HepG2 (cell line): ENCODE measurements at regions not wholly inside any gene's neighbourhood (a gene's known extent, or its start where the extent isn't known, plus 50 kb on each side); places are given as distances from the start of the nearest gene placed in this dataset.

Experiments
- ATAC-seq: fragments of 200-7000 bp; cut with Tn5 transposase; 3 replicates; pipeline ENCODE4 v1.9.1; 2020; ENCODE audit warnings: mild to moderate bottlenecking, moderate library complexity
- BruUV-seq: library from RNA; stranded (reverse); fragments of 400-500 nt; replicated peaks from 2 replicates; lab custom pipeline; 2021; lab: Mats Ljungman, UMichigan
- CTCF ChIA-PET: fragments of 300-600 bp; formaldehyde crosslinking; extraction: SDS; loops from one replicate; lab custom pipeline; 2021; ENCODE audit warnings: low total read pairs, inconsistent platforms, low intra/inter-chr PET ratio; lab: Yijun Ruan, JAX
- POLR2A ChIA-PET: fragments of 350-600 bp; sonication (Branson Sonifier 250); formaldehyde crosslinking; loops from one replicate; lab custom pipeline; 2020; ENCODE audit warnings: antibody characterized with exemption, inconsistent platforms; lab: Yijun Ruan, JAX
- DNase-seq: peaks from one replicate; pipeline ENCODE4 v3.0.0-alpha.2; 2015; ENCODE audit warnings: low spot score
- FAIRE-seq: peaks from 3 replicates; lab custom pipeline; 2011; peaks lifted over from hg19 to GRCh38; lab: Jason Lieb, UNC
- H2AFZ ChIP-seq: one replicate; pipeline ENCODE4 v1.6.1; 2011; ENCODE audit warnings: low read length, inconsistent platforms
- H3K27ac ChIP-seq: fragments of 300-600 bp; 3 replicates; pipeline ENCODE4 v1.8.0; 2011; ENCODE audit warnings: mixed run types, mild to moderate bottlenecking, mixed read lengths, low read length, inconsistent platforms; ENCODE audit not compliant: insufficient read depth; ENCODE audit errors: extremely low read length
- H3K27me3 ChIP-seq, 2 experiments: fragments of 200-600 bp in 1 of 2; 2 replicates in 1 of 2; 3 replicates in 1 of 2; pipeline versions ENCODE4 v1.6.0 to v1.8.0; 2011; ENCODE audit warnings: low read length in 2 of 2, mild to moderate bottlenecking in 2 of 2, moderate library complexity in 2 of 2, inconsistent platforms in 1 of 2; ENCODE audit not compliant: insufficient read depth in 2 of 2, control insufficient read depth in 1 of 2
- H3K36me3 ChIP-seq, 2 experiments: fragments of 200-600 bp in 1 of 2; replicated peaks in 1 of 2; 2 replicates in 1 of 2; 3 replicates in 1 of 2; pipeline versions ENCODE4 v1.5.1 to v1.8.0; 2011; ENCODE audit warnings: low read length in 2 of 2, inconsistent platforms in 1 of 2; ENCODE audit not compliant: insufficient read depth in 2 of 2, control insufficient read depth in 1 of 2
- H3K4me1 ChIP-seq: 2 replicates; pipeline ENCODE4 v1.5.1; 2012; ENCODE audit warnings: low read length, inconsistent platforms; ENCODE audit not compliant: insufficient read depth
- H3K4me2 ChIP-seq: 2 replicates; pipeline ENCODE4 v1.6.0; 2011; ENCODE audit warnings: low read depth, low read length, inconsistent platforms
- H3K4me3 ChIP-seq, 3 experiments: fragments of 200-600 bp in 1 of 3; sonication (generic), shearing (Covaris generic) in 1 of 3; replicated peaks in 1 of 3; 2 replicates each; pipeline ENCODE4 v1.5.1; 2011 to 2016; ENCODE audit warnings: low read length in 3 of 3, inconsistent platforms in 2 of 3, low read depth in 2 of 3, mild to moderate bottlenecking in 2 of 3, control low read depth in 1 of 3, mixed read lengths in 1 of 3; ENCODE audit not compliant: insufficient read depth in 1 of 3
- H3K79me2 ChIP-seq: one replicate; pipeline ENCODE4 v1.6.1; 2011; ENCODE audit warnings: low read length, inconsistent platforms; ENCODE audit not compliant: insufficient read depth
- H3K9ac ChIP-seq: 2 replicates; pipeline ENCODE4 v1.6.0; 2011; ENCODE audit warnings: mild to moderate bottlenecking, low read depth, low read length, inconsistent platforms; ENCODE audit not compliant: insufficient read depth
- H3K9me3 ChIP-seq: 2 replicates; pipeline ENCODE4 v1.5.1; 2012; ENCODE audit warnings: mild to moderate bottlenecking, low read length
- H4K20me1 ChIP-seq: 2 replicates; pipeline ENCODE4 v1.6.0; 2011; ENCODE audit warnings: inconsistent platforms, mild to moderate bottlenecking, low read length, moderate library complexity; ENCODE audit not compliant: insufficient read depth
- CHD4 ChIP-seq: fragments of 200-600 bp; sonication (generic); IDR thresholded peaks from 2 replicates; pipeline ENCODE4 v1.7.0; 2017; ENCODE audit warnings: mild to moderate bottlenecking, low read length, borderline replicate concordance
- FOXP1 ChIP-seq, 2 experiments: fragments of 450-650 bp in 1 of 2; IDR thresholded peaks; 2 replicates each; pipeline ENCODE4 v1.6.1; 2017 to 2018; ENCODE audit warnings: antibody characterized with exemption in 1 of 2
- FOXP4 ChIP-seq: sonication (generic); formaldehyde crosslinking; IDR thresholded peaks from 2 replicates; pipeline ENCODE4 v1.4.0; 2020; ENCODE audit warnings: missing genetic modification reagents
- GATAD1 ChIP-seq: IDR thresholded peaks from 2 replicates; pipeline ENCODE4 v1.6.1; 2016; ENCODE audit warnings: missing genetic modification reagents, missing compliant biosample characterization
- HIVEP1 ChIP-seq: sonication (generic); formaldehyde crosslinking; IDR thresholded peaks from 2 replicates; pipeline ENCODE4 v1.4.0; 2020; ENCODE audit warnings: mild to moderate bottlenecking, missing genetic modification reagents
- IRX3 ChIP-seq: sonication (generic); formaldehyde crosslinking; IDR thresholded peaks from 2 replicates; pipeline ENCODE4 v1.8.1; 2023; ENCODE audit warnings: mild to moderate bottlenecking, low read depth, missing genetic modification reagents, borderline replicate concordance
- MXD3 ChIP-seq: IDR thresholded peaks from 2 replicates; pipeline ENCODE4 v1.6.1; 2016; ENCODE audit warnings: mild to moderate bottlenecking, missing biosample characterization, missing genetic modification reagents
- SIN3A ChIP-seq: IDR thresholded peaks from 2 replicates; pipeline ENCODE4 v1.6.1; 2011; ENCODE audit warnings: low read depth, mild to moderate bottlenecking, control low read depth, low read length, borderline replicate concordance
- SKI ChIP-seq: fragments of 450-650 bp; IDR thresholded peaks from one replicate; pipeline ENCODE4 v1.6.1; 2018; ENCODE audit warnings: mild to moderate bottlenecking; ENCODE audit not compliant: partially characterized antibody
- SKIL ChIP-seq: sonication (generic); formaldehyde crosslinking; IDR thresholded peaks from 2 replicates; pipeline ENCODE4 v1.8.0; 2022; ENCODE audit warnings: missing genetic modification reagents, mild to moderate bottlenecking, moderate library complexity, borderline replicate concordance
- TP53 ChIP-seq: sonication (generic); formaldehyde crosslinking; conservative IDR thresholded peaks from 2 replicates; pipeline ENCODE4 v1.4.0; 2020; ENCODE audit warnings: missing genetic modification reagents
- ZBTB39 ChIP-seq: sonication (generic); formaldehyde crosslinking; IDR thresholded peaks from 2 replicates; pipeline ENCODE4 v1.5.0; 2020; ENCODE audit warnings: missing genetic modification reagents
- ZNF616 ChIP-seq: sonication (generic); formaldehyde crosslinking; IDR thresholded peaks from 2 replicates; pipeline ENCODE4 v1.5.0; 2020; ENCODE audit warnings: low read depth, mild to moderate bottlenecking, missing genetic modification reagents
- ZNF678 ChIP-seq: sonication (generic); formaldehyde crosslinking; IDR thresholded peaks from 2 replicates; pipeline ENCODE4 v1.4.0; 2020; ENCODE audit warnings: mild to moderate bottlenecking, missing genetic modification reagents
- ZNF781 ChIP-seq: sonication (generic); formaldehyde crosslinking; IDR thresholded peaks from 2 replicates; pipeline ENCODE4 v1.5.1; 2020; ENCODE audit warnings: borderline replicate concordance, mild to moderate bottlenecking, missing genetic modification reagents; ENCODE audit errors: not compliant biosample characterization
- ZNF784 ChIP-seq: sonication (generic); formaldehyde crosslinking; IDR thresholded peaks from 2 replicates; pipeline ENCODE4 v1.5.1; 2020; ENCODE audit warnings: missing genetic modification reagents, mild to moderate bottlenecking, borderline replicate concordance
- WGBS: methylation state at CpG from one replicate; pipeline ENCODE4 v1.1.6; 2017; ENCODE audit warnings: low lambda C conversion rate; 5-methylcytosine and 5-hydroxymethylcytosine counted together
- in situ Hi-C: cut with HindIII; loops from 2 replicates; pipeline ENCODE4 v1.10.0; 2017; ENCODE audit warnings: low pct_unique_long_range_greater_than_20kb; ENCODE audit not compliant: extremely low pct_ligation_motif_present
- intact Hi-C: fragments of 100-400 bp; cut with micrococcal nuclease; formaldehyde crosslinking; loops from one replicate; pipeline ENCODE4 v1.10.0; 2022; ENCODE audit not compliant: unreplicated experiment

- intact Hi-C loops (no loop called here), in situ Hi-C loops (no loop called here)
- CTCF ChIA-PET: no interaction called here
- H3K4me1 ChIP-seq: peaks cover 16% of the 10 kb centered on the region
- no peak overlapping the region for H3K9ac ChIP-seq
- WGBS: 14% methylated on average over 4 of the region's 4 CpGs
- no peak overlapping the region for H2AFZ ChIP-seq
- peak; percentile 71 for ATAC-seq
- H3K9me3 ChIP-seq: no peaks in the 10 kb centered on the region
- H3K4me2 ChIP-seq: peak overlapping the region; percentile 15; the same call in 1 of the 2 replicates
- no TSS peak for BruUV-seq
- H3K27ac ChIP-seq: no peak overlapping the region
- no peaks in the 10 kb centered on the region for H3K27me3 ChIP-seq
- no peaks in the 10 kb centered on the region for H4K20me1 ChIP-seq
- peak; percentile 61 for DNase-seq
- no peak for FAIRE-seq
- POLR2A ChIA-PET: no interaction called here
- H3K79me2 ChIP-seq: no peaks in the 10 kb centered on the region
- H3K36me3 ChIP-seq: no peaks in the 10 kb centered on the region
- no peak overlapping the region for H3K4me3 ChIP-seq
- TF ChIP-seq SIN3A: no peak
- TF ChIP-seq SKIL (CRISPR knock-in tag): no peak
- no peak for TF ChIP-seq HIVEP1 (CRISPR knock-in tag)
- TF ChIP-seq ZBTB39 (CRISPR knock-in tag): no peak
- no peak for TF ChIP-seq IRX3 (CRISPR knock-in tag)
- no peak for TF ChIP-seq ZNF784 (CRISPR knock-in tag)
- TF ChIP-seq SKI: no peak
- TF ChIP-seq CHD4: no peak
- TF ChIP-seq MXD3 (CRISPR knock-in tag): no peak
- no peak for TF ChIP-seq ZNF781 (CRISPR knock-in tag)
- TF ChIP-seq GATAD1: no peak
- TF ChIP-seq FOXP1 (IDR thresholded peaks at IDR 0.05): no peak
- peak; percentile 39; the same call in 1 of the 2 replicates for TF ChIP-seq FOXP1 (CRISPR knock-in tag; IDR thresholded peaks at IDR 0.05)
- TF ChIP-seq ZNF678 (CRISPR knock-in tag): no peak
- TF ChIP-seq TP53 (CRISPR knock-in tag): no peak
- 0 out of 2 replicates have a peak, but pooled peaks have one; percentile 34 for TF ChIP-seq FOXP4 (CRISPR knock-in tag)
- TF ChIP-seq ZNF616 (CRISPR knock-in tag): no peak
Observed at GRCh38 chr18:66873899-66874298, 270.0 kb upstream of the CDH19 start.
